ENCODE measurements at regions not wholly inside any gene's neighbourhood (a gene's known extent, or its start where the extent isn't known, plus 50 kb on each side); places are given as distances from the start of the nearest gene placed in this dataset.

GRCh38 chr7:156560696-156561095 lies 79.9 kb upstream of the RNF32 start:
- TF ChIP-seq CTCF (IDR thresholded peaks at IDR 0.05; ENCODE audit: poor library complexity) (no peak), EZH2 (IDR thresholded peaks at IDR 0.05; ENCODE audit: borderline replicate concordance) (no peak), EZH2phosphoT487 (IDR thresholded peaks at IDR 0.05; ENCODE audit: low read depth, severe bottlenecking, unreplicated experiment) (no peak)

Data from hepatocyte (in vitro differentiated cells).